C4-2B (cell line): ENCODE measurements at regions not wholly inside any gene's neighbourhood (a gene's known extent, or its start where the extent isn't known, plus 50 kb on each side); places are given as distances from the start of the nearest gene placed in this dataset.
"Not testable (repeated sequence)": the region's sequence is repeated elsewhere in the genome, so short reads cannot be mapped to it uniquely, and the experiment has no call there.

ENCODE experiments used
- H3K27ac ChIP-seq: fragments of 450-650 bp; 2 replicates; pipeline ENCODE4 v1.5.1; 2017
- ZFX ChIP-seq: fragments of 450-650 bp; IDR thresholded peaks from 2 replicates; pipeline ENCODE4 v1.6.1; 2017
- TF ChIP-seq, protein P1 (sequence below): fragments of 450-650 bp; conservative IDR thresholded peaks from 2 replicates; pipeline ENCODE4 v1.5.1; 2017; ENCODE audit warnings: mild to moderate bottlenecking

DNA sequence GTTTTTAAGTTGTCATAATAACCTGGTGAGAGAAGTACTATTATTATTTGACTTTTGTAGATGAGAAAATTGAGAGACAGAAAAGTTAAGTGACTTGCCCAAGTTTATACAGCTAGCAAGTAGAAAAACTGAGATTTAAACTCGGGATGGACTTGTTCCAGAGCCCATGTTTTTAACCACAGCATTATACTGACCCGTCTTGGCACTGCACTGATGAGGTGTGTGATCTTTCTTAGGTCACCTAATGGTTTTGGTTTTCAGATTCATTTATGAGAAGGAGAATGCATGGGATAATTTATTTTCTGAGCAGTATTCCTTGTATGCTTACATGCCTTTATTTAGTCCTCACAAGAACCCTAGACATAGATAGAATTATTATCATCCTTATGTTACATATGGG lies 201.8 kb upstream of the CDKN2B start:
- no peak for TF ChIP-seq ZFX
- TF ChIP-seq, protein P1, sequence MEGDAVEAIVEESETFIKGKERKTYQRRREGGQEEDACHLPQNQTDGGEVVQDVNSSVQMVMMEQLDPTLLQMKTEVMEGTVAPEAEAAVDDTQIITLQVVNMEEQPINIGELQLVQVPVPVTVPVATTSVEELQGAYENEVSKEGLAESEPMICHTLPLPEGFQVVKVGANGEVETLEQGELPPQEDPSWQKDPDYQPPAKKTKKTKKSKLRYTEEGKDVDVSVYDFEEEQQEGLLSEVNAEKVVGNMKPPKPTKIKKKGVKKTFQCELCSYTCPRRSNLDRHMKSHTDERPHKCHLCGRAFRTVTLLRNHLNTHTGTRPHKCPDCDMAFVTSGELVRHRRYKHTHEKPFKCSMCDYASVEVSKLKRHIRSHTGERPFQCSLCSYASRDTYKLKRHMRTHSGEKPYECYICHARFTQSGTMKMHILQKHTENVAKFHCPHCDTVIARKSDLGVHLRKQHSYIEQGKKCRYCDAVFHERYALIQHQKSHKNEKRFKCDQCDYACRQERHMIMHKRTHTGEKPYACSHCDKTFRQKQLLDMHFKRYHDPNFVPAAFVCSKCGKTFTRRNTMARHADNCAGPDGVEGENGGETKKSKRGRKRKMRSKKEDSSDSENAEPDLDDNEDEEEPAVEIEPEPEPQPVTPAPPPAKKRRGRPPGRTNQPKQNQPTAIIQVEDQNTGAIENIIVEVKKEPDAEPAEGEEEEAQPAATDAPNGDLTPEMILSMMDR: no peak
- no peak overlapping the region for H3K27ac ChIP-seq

DNA sequence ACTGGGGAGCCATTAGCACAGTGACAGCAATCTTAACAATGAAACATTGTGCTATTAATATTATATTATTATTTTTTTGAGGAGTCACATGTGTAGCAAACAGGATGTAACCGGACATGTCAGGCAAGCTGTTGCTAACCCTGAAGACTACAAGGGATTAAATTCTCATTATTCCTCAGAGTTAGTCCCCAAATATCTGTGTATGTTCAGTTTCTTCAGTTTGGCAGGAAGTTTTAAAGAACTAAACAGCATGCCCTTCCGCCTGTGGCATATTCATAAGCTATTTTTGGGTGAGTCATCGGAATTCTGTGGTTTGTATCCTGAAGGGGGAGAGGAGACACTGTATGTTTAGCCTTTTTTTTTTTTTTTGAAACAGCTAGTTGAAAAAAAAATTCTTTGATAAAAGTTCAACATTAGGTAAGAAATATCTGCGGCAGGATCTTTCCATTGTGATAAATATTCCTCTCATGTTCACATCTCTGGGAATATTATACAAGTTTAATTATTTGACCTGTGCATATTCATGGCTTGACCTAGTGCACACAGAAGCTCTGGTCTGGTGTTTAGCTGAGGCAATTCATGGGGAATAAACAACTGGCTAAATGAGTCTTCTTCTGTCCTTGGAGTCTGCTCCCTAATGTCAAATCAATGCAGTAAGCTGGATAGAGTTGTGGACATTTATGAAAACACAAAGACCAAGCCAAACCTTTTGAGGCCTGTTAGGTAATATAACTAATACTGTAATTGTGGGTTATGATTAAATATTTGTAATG lies 202.7 kb upstream of the CDKN2B start:
- H3K27ac ChIP-seq: no peak overlapping the region

DNA sequence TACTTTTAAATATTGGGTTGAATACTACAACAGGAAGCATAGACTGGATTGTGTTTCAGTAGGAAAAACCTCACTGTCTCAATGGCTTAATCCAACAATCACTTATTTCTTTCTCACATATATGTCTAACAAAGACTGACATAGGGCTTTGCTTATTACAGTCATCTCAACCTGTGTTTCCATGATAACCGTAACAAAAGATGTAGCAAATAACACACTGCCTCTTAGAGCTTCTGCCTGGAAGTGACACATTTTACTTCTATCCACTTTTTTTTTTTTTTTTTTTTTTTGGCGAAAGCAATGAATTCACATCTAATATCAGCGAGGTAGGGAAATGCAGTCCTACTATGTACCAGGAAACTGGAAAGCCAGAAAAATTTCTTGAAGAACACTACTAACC lies 204.9 kb upstream of the CDKN2B start:
- TF ChIP-seq, protein P1: no peak
- TF ChIP-seq ZFX: no peak
- no peak overlapping the region for H3K27ac ChIP-seq

More for the DNA sequence above, 202.7 kb upstream of the CDKN2B start:
- TF ChIP-seq, protein P1: no peak
- no peak for TF ChIP-seq ZFX

DNA sequence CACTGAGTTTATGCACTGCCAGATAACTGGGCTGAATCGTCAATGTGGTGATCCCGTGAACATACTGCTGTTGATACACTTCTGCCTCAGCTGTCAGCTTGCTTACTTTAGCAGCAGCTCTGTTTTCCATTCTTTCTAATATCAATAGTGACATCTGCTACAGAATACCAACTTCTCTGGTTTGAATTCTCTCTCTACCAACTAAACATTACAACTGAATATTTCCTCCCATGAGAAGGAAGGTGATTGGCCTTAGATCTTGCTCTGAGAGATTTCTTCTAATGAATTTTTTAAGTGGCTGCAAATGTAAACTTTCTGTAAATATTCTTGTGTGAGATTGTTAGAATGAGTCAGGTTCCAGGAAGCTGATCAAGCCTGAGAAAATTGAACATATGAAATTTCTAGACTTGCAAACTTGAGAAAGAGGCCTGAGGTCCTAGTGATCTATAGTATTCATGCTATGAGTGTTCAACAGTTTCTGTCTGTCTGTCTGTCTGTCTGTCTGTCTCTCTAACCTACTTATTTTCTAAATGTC lies 205.5 kb upstream of the CDKN2B start:
- H3K27ac ChIP-seq: no peak overlapping the region
- no peak for TF ChIP-seq ZFX
- TF ChIP-seq, protein P1: no peak

DNA sequence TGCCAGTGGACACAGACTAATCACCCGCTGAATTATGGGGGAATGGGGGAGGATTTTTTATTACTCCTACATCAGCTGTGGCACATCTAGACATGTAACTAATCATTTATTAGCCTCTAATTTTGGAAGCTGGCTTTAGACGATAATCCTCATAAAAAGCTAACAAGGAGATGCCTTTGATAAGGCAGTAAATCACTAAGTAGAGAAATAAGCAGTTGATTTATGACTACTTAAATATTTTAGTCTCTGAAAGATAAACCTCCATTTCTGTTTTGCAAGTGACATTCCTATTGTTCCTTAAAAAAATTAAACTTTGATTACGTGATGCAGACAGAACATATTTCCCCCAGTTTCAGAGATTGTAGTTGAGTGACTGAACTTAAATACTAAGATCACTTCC lies 206.4 kb upstream of the CDKN2B start:
- no peak for TF ChIP-seq ZFX
- TF ChIP-seq, protein P1: no peak
- no peak overlapping the region for H3K27ac ChIP-seq

DNA sequence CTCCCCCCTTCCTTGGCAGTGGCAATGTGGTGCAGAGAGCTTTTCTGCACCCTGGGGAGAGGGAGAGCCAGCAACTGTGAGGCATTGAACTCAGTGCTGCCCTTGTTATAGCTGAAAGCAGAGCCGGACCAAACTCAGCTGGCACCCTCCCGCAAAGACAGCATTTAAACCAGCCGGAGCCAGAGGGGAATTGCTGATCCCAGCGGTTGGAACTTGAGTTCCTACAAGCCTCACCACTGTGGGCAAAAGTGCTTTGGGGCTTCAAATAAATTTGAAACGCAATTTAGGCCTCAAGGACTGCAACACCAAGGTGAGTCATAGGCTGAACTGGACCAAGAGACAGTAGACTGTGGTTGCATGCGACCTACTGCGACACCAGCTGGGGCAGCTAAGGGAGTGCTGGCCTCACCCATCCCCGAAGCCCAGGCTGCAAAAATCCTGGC lies 207.6 kb upstream of the CDKN2B start:
- no peak for TF ChIP-seq ZFX
- TF ChIP-seq, protein P1: no peak
- H3K27ac ChIP-seq: no peak overlapping the region

DNA sequence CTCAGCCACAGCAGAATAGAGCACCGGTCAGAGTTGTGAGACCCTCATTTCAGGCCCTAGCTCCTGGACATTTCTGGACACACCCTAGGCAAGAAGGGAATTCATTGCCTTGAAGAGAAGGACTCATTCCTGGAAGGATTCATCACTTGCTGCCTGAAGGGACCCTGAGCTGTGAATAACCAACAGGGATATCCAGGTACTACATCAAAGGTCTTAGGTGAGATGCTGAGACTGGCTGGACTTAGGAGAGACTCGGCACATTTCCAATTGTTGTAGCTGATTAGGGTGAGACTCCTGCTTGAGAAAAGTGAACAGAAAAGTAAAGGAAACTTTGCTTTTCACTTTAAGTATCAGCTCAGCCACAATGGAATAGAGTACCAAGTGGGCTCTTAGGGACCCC lies 208.1 kb upstream of the CDKN2B start:
- TF ChIP-seq ZFX: no peak
- TF ChIP-seq, protein P1: no peak
- no peak overlapping the region for H3K27ac ChIP-seq

DNA sequence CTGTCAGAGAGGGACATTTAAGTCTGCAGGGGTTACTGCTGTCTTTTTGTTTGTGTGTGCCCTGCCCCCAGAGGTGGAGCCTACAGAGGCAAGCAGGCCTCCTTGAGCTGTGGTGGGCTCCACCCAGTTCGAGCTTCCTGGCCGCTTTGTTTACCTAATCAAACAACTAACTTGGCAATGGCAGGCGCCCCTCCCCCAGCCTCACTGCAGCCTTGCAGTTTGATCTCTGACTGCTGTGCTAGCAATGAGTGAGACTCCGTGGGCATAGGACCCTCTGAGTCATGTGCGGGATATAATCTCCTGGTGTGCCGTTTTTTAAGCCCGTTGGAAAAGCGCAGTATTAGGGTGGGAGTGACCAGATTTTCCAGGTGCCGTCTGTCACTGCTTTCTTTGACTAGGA lies 216.8 kb upstream of the CDKN2B start:
- not testable (repeated sequence) for H3K27ac ChIP-seq
